ENCODE measurements at regions not wholly inside any gene's neighbourhood (a gene's known extent, or its start where the extent isn't known, plus 50 kb on each side); places are given as distances from the start of the nearest gene placed in this dataset.
"Not testable (repeated sequence)": the region's sequence is repeated elsewhere in the genome, so short reads cannot be mapped to it uniquely, and the experiment has no call there.

DNA sequence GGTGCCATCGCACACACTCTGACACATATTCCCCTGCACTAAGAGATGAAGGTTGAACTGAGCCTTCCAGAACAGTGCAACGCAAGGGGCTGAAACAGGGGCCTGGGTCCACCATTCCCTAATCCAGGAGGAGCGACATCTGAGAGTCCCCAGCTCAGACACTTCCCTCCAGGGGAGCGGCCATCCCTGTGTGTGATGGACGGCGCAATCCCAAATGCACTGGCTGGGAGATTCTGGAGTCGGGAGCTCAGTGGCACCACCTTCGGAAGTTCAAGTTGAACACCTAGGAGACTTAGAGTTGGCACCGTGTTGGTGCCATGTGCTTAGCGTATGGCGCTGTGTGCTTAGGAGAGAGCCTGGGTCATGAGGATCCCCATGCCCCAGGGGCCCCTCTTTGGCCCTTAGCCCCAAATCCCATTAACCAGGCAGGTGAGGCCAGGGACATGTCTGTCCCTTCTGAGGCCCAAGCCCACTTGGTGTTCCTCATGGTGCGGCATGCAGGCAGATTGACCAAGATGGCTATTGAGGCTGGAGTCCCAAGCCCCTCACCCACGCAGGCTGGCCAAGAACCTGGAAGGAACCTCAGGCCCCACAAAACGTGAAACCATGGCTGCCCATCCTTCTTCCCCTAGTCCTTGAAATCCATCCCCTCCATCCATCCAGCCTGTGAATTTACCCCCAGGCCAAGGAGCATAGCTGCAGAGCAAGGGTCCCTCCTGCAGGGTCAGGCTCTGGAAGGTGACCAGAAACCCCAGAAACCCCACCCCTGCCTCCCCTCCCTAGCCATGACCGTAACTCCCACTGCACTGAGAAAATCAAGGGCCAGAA lies 114.1 kb upstream of the OTOS start:
- no peak for DNase-seq (ENCODE audit: low read depth in 2 of 2)

GRCh38 chr2:240255165-240255491 lies 114.7 kb upstream of the OTOS start:
- no peak for DNase-seq (ENCODE audit: low read depth in 2 of 2)

DNA sequence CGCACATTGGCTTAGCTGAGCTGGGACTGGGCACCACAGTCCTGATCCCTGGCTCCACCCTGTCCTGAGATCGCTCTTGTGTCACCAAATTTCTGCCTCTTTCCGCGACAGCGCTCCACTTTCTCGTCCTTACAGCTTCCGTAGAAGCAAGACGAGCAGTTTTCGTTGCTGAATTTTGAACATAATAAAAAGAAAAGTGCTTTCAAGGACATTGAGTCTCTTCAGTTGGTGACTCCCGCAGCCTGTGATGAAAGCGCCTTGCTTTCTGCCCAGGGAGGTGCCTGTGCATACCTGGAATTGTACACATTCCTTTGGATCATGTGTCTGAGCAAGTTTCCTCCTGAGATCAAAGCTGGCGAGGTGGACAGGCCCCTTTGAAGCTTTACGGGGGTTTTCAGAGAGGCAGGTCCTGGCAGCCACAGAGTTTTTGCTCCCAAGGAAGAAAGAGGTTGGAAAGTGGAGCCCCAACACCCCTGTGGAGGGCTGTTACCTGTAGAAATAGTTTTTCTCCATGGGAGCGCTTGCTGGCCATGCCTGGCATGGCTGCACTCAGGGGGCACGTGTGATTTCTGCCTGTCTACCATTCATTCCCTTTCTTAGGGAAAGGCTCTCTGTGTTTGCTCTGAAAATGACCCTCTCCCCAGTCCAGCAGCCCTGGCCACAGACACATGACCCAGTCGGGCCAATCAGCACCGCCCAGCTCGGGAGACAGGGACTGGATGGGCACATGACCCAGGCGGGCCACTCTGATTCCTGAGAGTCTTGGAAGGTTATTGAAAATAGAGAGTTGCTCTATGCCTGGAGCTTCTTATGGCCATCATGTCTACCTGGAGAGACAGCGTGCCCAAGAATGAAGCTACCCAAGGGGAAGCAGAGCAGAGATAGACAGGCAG lies 115.6 kb upstream of the OTOS start:
- no peak for DNase-seq (ENCODE audit: low read depth in 2 of 2)

GRCh38 chr2:240256704-240257637 lies 116.5 kb upstream of the OTOS start:
- no peak for DNase-seq (ENCODE audit: low read depth in 2 of 2)

DNA sequence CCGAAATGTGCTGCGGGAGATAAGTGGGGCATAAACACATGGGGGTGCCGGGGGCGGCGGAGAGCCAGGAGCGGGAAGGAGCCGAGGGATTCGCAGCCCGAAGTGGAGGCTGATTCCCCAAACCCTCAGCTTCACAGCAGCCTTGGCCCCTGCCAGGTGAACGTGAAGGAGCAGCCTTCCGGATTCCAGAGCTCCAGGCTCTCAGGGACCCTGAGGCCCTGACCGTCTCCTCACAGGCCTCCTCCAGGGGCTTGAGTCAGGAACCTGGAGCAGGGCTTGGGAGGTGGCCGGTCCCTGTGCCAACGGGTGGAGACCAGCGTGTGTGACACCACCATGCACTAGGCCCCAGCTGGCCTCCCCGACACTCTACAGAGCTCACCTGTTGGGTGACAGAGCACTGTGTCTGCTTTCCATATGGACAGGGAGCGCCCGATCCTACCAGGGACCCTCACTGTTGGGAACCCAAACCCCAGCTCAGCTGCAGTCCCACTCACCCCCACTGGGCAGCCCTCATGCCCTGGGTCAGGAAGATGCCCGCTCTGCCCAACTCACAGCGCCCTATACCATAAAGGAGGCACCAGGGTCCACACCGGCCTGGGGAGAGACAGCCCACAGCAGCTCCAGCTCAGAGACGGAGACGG lies 117.6 kb upstream of the OTOS start:
- no peak for DNase-seq (ENCODE audit: low read depth in 2 of 2)

DNA sequence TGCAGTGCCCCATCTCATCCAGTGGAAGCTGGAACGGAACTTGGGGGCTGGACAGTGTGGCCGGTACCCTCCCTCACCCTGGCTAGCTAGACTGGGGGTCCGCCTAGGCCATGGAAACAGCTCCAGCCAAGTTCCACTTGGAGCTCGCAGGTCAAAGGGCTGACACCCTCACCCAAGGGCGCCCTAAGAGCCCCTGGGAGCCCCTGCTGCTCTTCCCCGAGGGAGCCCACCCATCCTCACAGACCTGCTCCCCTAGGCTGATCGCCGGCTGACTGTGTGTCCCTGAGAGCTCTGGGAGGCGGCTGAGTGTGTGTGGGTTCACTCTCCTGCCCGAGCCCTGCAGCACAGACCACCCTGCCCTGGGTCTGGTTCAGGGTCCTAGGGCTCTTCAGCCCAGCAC lies 118.2 kb upstream of the OTOS start:
- no peak for DNase-seq (ENCODE audit: low read depth in 2 of 2)

- DNase-seq (ENCODE audit: low read depth in 2 of 2) = no peak
These were observed 118.9 kb upstream of the OTOS start for GRCh38 chr2:240259201-240259923.

- DNase-seq (ENCODE audit: low read depth in 2 of 2) = no peak
These were observed 119.6 kb upstream of the OTOS start for GRCh38 chr2:240259924-240260529.

- DNase-seq (ENCODE audit: low read depth in 2 of 2) = no peak
These were observed 120.2 kb upstream of the OTOS start for GRCh38 chr2:240260664-240261063.

DNA sequence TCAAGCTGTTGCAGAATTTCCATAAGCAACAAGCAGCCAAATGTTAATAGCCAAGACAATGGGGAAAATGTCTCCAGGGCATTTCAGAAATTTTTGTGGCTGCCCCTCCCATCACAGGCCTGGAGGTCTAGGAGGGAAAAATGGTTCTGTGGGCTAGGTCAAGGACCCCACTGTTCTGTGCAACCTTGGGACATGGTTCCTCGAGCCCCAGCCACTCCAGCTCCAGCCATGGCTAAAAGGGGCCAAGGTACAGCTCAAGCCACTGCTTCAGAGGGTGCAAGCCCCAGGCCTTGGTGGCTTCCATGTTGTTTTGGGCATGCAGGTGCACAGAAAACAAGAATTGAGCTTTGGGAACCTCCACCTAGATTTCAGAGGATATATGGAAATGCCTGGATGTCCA lies 122.1 kb upstream of the OTOS start:
- DNase-seq (ENCODE audit: low read depth in 2 of 2) = not testable (repeated sequence)

GRCh38 chr2:240269380-240269779 lies 128.9 kb upstream of the OTOS start:
- no peak for DNase-seq (ENCODE audit: low read depth in 2 of 2)

DNA sequence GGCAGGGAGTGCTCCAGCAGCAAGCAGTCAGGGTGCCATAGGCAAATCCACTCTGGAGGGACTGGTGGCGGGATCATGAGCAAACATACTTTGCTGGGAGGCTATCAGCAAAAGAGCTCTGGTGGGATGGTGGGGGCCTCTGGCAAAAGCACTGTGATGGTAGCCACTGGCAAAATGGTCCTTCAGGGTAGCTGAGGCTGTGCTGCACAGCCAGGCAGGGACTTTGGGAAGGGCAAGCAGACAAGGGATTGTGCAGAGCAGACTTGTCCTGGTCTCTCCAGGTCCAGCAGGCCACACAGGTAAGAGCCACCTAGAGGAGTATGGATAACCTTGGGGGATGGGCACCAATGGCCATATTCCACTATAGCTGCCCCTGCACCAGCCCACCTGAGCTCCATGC lies 129.4 kb upstream of the OTOS start:
- no peak for DNase-seq (ENCODE audit: low read depth in 2 of 2)

DNA sequence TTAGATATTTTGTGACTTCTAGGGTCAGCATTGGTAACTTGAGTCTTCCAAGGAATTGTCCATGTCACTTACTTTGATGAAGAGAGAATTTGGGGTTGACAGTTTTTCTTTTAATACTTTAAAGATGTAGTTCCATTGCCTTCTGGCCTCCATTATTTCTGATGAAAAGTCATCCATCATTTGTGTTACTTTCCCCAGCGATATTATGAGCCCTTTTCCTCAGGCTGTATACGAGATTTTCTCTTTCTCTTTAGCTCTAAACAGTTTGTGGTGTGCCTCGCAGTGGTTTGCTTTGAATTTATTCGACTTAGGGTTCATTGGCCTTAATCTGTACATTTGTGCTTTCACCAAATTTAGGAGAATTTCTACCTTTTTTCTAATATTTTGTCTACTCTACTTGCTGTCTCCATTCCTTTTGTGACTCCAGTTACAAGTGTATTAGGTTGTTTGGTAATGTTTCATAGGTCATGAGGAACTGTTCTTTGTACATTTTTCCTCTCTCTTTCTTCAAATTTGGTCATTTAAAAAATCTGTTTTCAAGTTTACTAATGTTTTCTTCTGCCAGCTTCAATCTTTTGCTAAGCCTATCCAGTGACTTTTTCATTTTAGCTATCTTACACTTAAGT lies 131.4 kb upstream of the OTOS start:
- DNase-seq (ENCODE audit: low read depth in 2 of 2) = no peak

DNA sequence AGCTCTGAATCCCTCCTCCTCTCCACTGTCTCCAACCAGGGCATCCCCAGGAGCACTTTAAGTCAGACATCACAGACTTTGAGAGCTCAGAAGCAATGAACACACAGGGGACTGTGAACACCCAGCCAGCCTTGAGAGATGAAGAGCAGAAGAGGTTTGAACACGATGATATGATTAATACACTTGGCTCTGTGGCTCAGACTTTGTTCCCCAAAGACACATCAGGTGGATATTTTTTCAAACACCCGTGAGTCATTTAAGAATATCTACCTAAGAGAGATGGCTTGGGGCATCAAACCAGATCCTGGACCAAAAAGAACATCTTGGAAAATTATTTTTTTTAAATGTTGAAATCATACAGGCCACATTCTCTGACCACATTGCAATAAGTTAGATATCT lies 134.9 kb upstream of the OTOS start:
- no peak for DNase-seq (ENCODE audit: low read depth in 2 of 2)

DNA sequence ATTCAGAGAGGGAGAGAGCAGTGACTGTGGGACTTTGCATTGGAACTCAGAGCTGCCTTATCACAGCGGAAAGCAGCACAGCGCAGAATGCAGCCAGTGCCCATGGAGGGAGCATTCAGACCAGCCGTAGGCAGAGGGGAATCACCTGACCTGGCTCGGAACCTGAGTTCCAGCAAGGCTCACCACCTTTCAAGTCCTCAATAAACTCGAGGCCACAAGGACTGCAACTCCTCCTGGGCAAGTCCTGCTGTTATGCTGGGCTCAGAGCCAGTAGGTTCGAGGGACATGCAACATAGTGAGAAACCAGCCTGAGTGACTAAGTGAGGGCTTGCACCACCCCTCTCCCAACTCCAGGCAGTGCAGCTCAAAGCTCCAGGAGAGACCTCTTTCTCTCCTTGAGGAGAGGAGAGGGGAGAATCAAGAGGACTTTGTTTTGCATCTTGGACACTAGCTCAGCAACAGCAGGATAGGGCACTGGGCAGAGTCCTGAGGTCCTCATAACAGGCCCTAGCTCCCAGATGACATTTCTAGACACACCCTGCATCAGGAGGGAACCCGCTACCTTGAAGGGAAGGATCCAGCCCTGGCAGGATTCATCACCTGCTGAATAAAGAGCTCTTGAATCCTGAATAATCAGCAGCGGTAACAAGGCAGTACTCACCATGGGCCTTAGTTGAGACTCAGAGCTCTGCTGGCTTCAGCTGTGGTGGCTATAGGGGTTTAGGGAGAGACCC lies 136.8 kb upstream of the OTOS start:
- DNase-seq (ENCODE audit: low read depth in 2 of 2) = no peak

GRCh38 chr2:240277807-240278522 lies 137.5 kb upstream of the OTOS start:
- DNase-seq (ENCODE audit: low read depth in 2 of 2) = no peak

DNA sequence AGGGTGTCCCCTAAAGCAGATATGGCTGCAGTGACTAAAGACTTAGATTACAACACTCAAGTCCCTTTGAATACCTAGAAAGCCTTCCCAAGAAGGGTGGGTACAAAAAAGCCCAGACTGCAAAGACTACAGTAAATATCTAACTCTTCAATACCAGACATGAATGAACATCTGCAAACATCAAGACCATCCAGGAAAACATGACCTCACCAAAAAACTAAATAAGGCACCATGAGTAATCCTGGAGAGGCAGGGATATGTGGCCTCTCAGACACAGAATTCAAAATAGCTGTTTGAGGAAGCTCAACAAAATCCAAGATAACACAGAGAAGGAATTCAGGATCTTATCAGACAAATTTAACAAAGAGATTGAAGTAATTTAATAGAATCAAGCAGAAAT lies 138.2 kb upstream of the OTOS start:
- no peak for DNase-seq (ENCODE audit: low read depth in 2 of 2)

GRCh38 chr2:240280621-240281020 lies 140.2 kb upstream of the OTOS start:
- no peak for DNase-seq (ENCODE audit: low read depth in 2 of 2)
